ENCODE measurements at regions not wholly inside any gene's neighbourhood (a gene's known extent, or its start where the extent isn't known, plus 50 kb on each side); places are given as distances from the start of the nearest gene placed in this dataset.

DNA sequence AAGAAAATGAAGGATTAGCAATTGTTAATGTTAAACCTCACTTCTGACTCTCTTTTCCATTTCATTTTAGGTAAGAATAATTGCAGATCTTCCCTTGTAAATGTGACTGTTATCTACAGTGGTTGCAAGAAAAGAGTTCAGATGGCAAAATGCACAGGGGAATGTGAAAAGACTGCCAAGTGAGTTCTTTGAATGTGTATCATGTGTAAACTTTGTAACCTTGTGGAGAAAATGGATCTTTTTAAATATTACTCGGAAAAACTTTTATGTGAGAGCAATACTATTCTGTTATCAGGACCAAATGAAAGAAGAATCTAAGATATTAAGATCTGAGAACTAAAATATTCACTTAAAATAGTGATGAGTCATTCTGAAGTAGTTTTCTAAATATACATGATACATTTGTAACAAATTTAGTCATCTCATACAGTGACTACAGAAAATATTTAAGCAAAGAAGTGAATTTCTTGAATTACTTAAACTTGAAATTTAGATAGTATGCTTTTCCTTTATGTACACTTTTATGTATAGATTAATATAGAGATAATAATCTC is 122.5 kb upstream of the CNTN1 start:
- no peak overlapping the region for H3K4me3 ChIP-seq (replicated peaks in 1 of 3; ENCODE audit: low read depth in 2 of 3, low read length in 3 of 3)
- peaks cover 1% of the 10 kb centered on the region for H3K4me1 Mint-ChIP-seq
- H3K9ac ChIP-seq (ENCODE audit: insufficient read depth, low read length, poor library complexity, severe bottlenecking): no peak overlapping the region
- intact Hi-C loops (cut with micrococcal nuclease): no loop called here
- no peak for DNase-seq
- H3K27me3 ChIP-seq (ENCODE audit: control insufficient read depth in 2 of 2, insufficient read depth in 2 of 2, low read length in 2 of 2): no peaks in the 10 kb centered on the region
- no peaks in the 10 kb centered on the region for H3K9me3 ChIP-seq (replicated peaks in 1 of 2; ENCODE audit: control insufficient read depth in 1 of 2, insufficient read depth in 1 of 2, low read length in 2 of 2)
- H3K9me3 Mint-ChIP-seq: peaks cover 0 to 8% (median 5%) of the 10 kb centered on the region in 7 donors
- H3K27ac Mint-ChIP-seq: no peak overlapping the region
- no peak overlapping the region for H3K4me2 ChIP-seq (replicated peaks; ENCODE audit: extremely low read depth, low read length, poor library complexity, severe bottlenecking)
- no peak overlapping the region for H2AFZ ChIP-seq (ENCODE audit: insufficient read depth, low read depth, low read length, poor library complexity, severe bottlenecking)
- H3K4me1 ChIP-seq (ENCODE audit: control insufficient read depth in 1 of 2, insufficient read depth in 2 of 2, low read length in 2 of 2): no peaks in the 10 kb centered on the region
- no peaks in the 10 kb centered on the region for H3K36me3 ChIP-seq (replicated peaks in 1 of 2; ENCODE audit: control insufficient read depth in 1 of 2, insufficient read depth in 2 of 2, low read length in 2 of 2)
- H4K20me1 ChIP-seq (ENCODE audit: insufficient read depth, low read length): no peaks in the 10 kb centered on the region
- no peak for TF ChIP-seq CTCF (IDR thresholded peaks at IDR 0.05)
- H3K79me2 ChIP-seq (ENCODE audit: insufficient read depth, low read length): no peaks in the 10 kb centered on the region
- no CpG with 5 or more reads among the region's 1 CpG for WGBS (ENCODE audit: insufficient coverage)
- no peak overlapping the region for H3K27ac ChIP-seq (ENCODE audit: low read depth in 1 of 2, low read length in 2 of 2)
- H3K36me3 Mint-ChIP-seq: no peaks in the 10 kb centered on the region
- no peak overlapping the region for H3K4me3 Mint-ChIP-seq
- peaks cover 0 to 2% (median 0%) of the 10 kb centered on the region in 3 donors for H3K27me3 Mint-ChIP-seq (ENCODE audit: low read depth in 3 of 3)

- Histone ChIP-seq H3K4me2 (replicated peaks; ENCODE audit: extremely low read depth, low read length, poor library complexity, severe bottlenecking) (no peak overlapping the region), H3K4me1 (ENCODE audit: control insufficient read depth in 1 of 2, insufficient read depth in 2 of 2, low read length in 2 of 2) (no peaks in the 10 kb centered on the region), H4K20me1 (ENCODE audit: insufficient read depth, low read length) (no peaks in the 10 kb centered on the region), H2AFZ (ENCODE audit: insufficient read depth, low read depth, low read length, poor library complexity, severe bottlenecking) (no peak overlapping the region), H3K4me3 (replicated peaks in 1 of 3; ENCODE audit: low read depth in 2 of 3, low read length in 3 of 3) (no peak overlapping the region), H3K9ac (ENCODE audit: insufficient read depth, low read length, poor library complexity, severe bottlenecking) (no peak overlapping the region), H3K27me3 (ENCODE audit: control insufficient read depth in 2 of 2, insufficient read depth in 2 of 2, low read length in 2 of 2) (no peaks in the 10 kb centered on the region), H3K36me3 (replicated peaks in 1 of 2; ENCODE audit: control insufficient read depth in 1 of 2, insufficient read depth in 2 of 2, low read length in 2 of 2) (no peaks in the 10 kb centered on the region), H3K9me3 (replicated peaks in 1 of 2; ENCODE audit: control insufficient read depth in 1 of 2, insufficient read depth in 1 of 2, low read length in 2 of 2) (no peaks in the 10 kb centered on the region), H3K27ac (ENCODE audit: low read depth in 1 of 2, low read length in 2 of 2) (no peak overlapping the region), H3K79me2 (ENCODE audit: insufficient read depth, low read length) (no peaks in the 10 kb centered on the region)
- peaks cover 0 to 10% (median 4%) of the 10 kb centered on the region in 7 donors for H3K9me3 Mint-ChIP-seq
- peaks cover 1% of the 10 kb centered on the region for H3K4me1 Mint-ChIP-seq
- no peak overlapping the region for H3K27ac Mint-ChIP-seq
- H3K27me3 Mint-ChIP-seq (ENCODE audit: low read depth in 3 of 3): peaks cover 0 to 2% (median 0%) of the 10 kb centered on the region in 3 donors
- no peak for DNase-seq
- intact Hi-C loops (cut with micrococcal nuclease): no loop called here
- TF ChIP-seq CTCF (IDR thresholded peaks at IDR 0.05): no peak
- no peak overlapping the region for H3K4me3 Mint-ChIP-seq
- no peaks in the 10 kb centered on the region for H3K36me3 Mint-ChIP-seq
Observed at GRCh38 chr12:40573024-40573423, 119.2 kb upstream of the CNTN1 start.

Data from CD14-positive monocyte (primary cell).